B cell (primary cell): ENCODE measurements at regions not wholly inside any gene's neighbourhood (a gene's known extent, or its start where the extent isn't known, plus 50 kb on each side); places are given as distances from the start of the nearest gene placed in this dataset.

ENCODE experiments used
- ATAC-seq: fragments of 200-7000 bp; cut with Tn5 transposase; one replicate; pipeline ENCODE4 v1.10.0; 2021; ENCODE audit warnings: low read depth, mild to moderate bottlenecking, moderate number of reproducible peaks, moderate library complexity
- CTCF ChIA-PET: fragments of 350-600 bp; sonication (Branson Sonifier 250); formaldehyde crosslinking; loops from one replicate; lab custom pipeline; 2021; ENCODE audit warnings: antibody characterized with exemption, inconsistent platforms; lab: Charles Lee
- POLR2A ChIA-PET: fragments of 350-600 bp; sonication (Branson Sonifier 250); formaldehyde crosslinking; loops from one replicate; lab custom pipeline; 2021; ENCODE audit warnings: antibody characterized with exemption; lab: Charles Lee
- DNase-seq: peaks from one replicate; pipeline ENCODE4 v3.0.0; 2013
- H2AFZ ChIP-seq: 2 replicates; pipeline ENCODE4 v1.6.1; 2012; ENCODE audit warnings: mild to moderate bottlenecking, low read depth, low read length; ENCODE audit not compliant: insufficient read depth, poor library complexity, severe bottlenecking
- H3K27ac ChIP-seq, 2 donors: 1 replicate in 1 of 2; 2 replicates in 1 of 2; pipeline ENCODE4 v1.5.1; 2012 to 2013; ENCODE audit warnings: low read length in 2 of 2, mild to moderate bottlenecking in 2 of 2, moderate library complexity in 1 of 2
- H3K27me3 ChIP-seq, 4 experiments: fragments of 200-600 bp in 1 of 4; sonication (generic) in 1 of 4; replicated peaks in 1 of 4; 1 replicate in 2 of 4; 2 replicates in 2 of 4; pipeline versions ENCODE4 v1.6.1 to v1.7.0; 2013 to 2016; ENCODE audit warnings: low read length in 3 of 4, mild to moderate bottlenecking in 2 of 4, mixed read lengths in 1 of 4, moderate library complexity in 1 of 4; ENCODE audit not compliant: insufficient read depth in 4 of 4, control insufficient read depth in 3 of 4; ENCODE audit errors: control extremely low read depth in 1 of 4
- H3K36me3 ChIP-seq, 2 experiments: replicated peaks in 1 of 2; 1 replicate in 1 of 2; 2 replicates in 1 of 2; pipeline versions ENCODE4 v1.6.1 to v1.7.1; 2013; ENCODE audit warnings: low read length in 1 of 2; ENCODE audit not compliant: insufficient read depth in 2 of 2, control insufficient read depth in 1 of 2; ENCODE audit errors: control extremely low read depth in 1 of 2, extremely low read depth in 1 of 2
- H3K4me1 ChIP-seq, 2 donors: fragments of 200-600 bp in 1 of 2; sonication (generic) in 1 of 2; 1 replicate in 1 of 2; 2 replicates in 1 of 2; pipeline versions ENCODE4 v1.5.1 to v1.6.1; 2013 to 2017; ENCODE audit warnings: low read length in 2 of 2; ENCODE audit not compliant: control insufficient read depth in 2 of 2, insufficient read depth in 2 of 2
- H3K4me2 ChIP-seq: replicated peaks from 2 replicates; pipeline ENCODE3; 2012; ENCODE audit warnings: mild to moderate bottlenecking, low read depth, low read length; ENCODE audit not compliant: poor library complexity, severe bottlenecking
- H3K4me3 ChIP-seq, 5 experiments: fragments of 200-600 bp in 1 of 5; sonication (generic) in 1 of 5; 1 replicate in 3 of 5; 2 replicates in 2 of 5; pipeline versions ENCODE4 v1.5.1 to v1.7.0; 2011 to 2016; ENCODE audit warnings: low read length in 4 of 5, mild to moderate bottlenecking in 4 of 5, low read depth in 2 of 5, control low read depth in 1 of 5, moderate library complexity in 1 of 5; ENCODE audit not compliant: insufficient read depth in 1 of 5; ENCODE audit errors: control extremely low read depth in 1 of 5, extremely low read depth in 1 of 5
- H3K79me2 ChIP-seq: fragments of 200-600 bp; sonication (generic); one replicate; pipeline ENCODE4 v1.6.0; 2016; ENCODE audit warnings: low read length; ENCODE audit not compliant: control insufficient read depth, insufficient read depth
- H3K9ac ChIP-seq: fragments of 200-600 bp; sonication (generic); 2 replicates; pipeline ENCODE4 v1.6.1; 2017; ENCODE audit warnings: mild to moderate bottlenecking, low read length, moderate library complexity
- H3K9me3 ChIP-seq, 3 donors: one replicate each; pipeline versions ENCODE4 v1.6.1 to v1.7.1; 2013; ENCODE audit warnings: low read length in 2 of 3; ENCODE audit not compliant: control insufficient read depth in 2 of 3, insufficient read depth in 1 of 3; ENCODE audit errors: control extremely low read depth in 1 of 3
- H4K20me1 ChIP-seq: 2 replicates; pipeline ENCODE4 v1.6.0; 2012; ENCODE audit warnings: mild to moderate bottlenecking, low read length; ENCODE audit not compliant: insufficient read depth, control insufficient read depth, poor library complexity, severe bottlenecking
- H3K27ac Mint-ChIP-seq: one replicate; pipeline ENCODE4 v1.8.0; 2021; ENCODE audit warnings: mixed read lengths
- H3K27me3 Mint-ChIP-seq: one replicate; pipeline ENCODE4 v1.8.0; 2021; ENCODE audit warnings: mixed read lengths
- H3K4me1 Mint-ChIP-seq: one replicate; pipeline ENCODE4 v1.8.0; 2021; ENCODE audit warnings: mixed read lengths
- H3K4me3 Mint-ChIP-seq: one replicate; pipeline ENCODE4 v1.8.0; 2021; ENCODE audit warnings: mixed read lengths
- H3K9me3 Mint-ChIP-seq: one replicate; pipeline ENCODE4 v1.8.0; 2022; ENCODE audit warnings: mixed read lengths; ENCODE audit not compliant: insufficient read depth
- EZH2 ChIP-seq: IDR thresholded peaks from 2 replicates; pipeline ENCODE4 v1.6.1; 2012; ENCODE audit warnings: borderline replicate concordance, low read depth, mild to moderate bottlenecking, moderate library complexity, low read length; ENCODE audit not compliant: insufficient read depth, poor library complexity, severe bottlenecking
- WGBS: methylation state at CpG from one replicate; pipeline ENCODE4 v1.1.5; 2013; ENCODE audit warnings: missing lambda C conversion rate; ENCODE audit not compliant: insufficient coverage; 5-methylcytosine and 5-hydroxymethylcytosine counted together
- intact Hi-C: fragments of 100-400 bp; cut with micrococcal nuclease; formaldehyde crosslinking; loops from one replicate; pipeline ENCODE4 v1.10.0; 2022
- TF ChIP-seq, protein P1 (sequence below): fragments of 200-600 bp; IDR thresholded peaks from one replicate; pipeline ENCODE4 v1.8.0; 2022; ENCODE audit warnings: antibody characterized with exemption, mild to moderate bottlenecking

DNA sequence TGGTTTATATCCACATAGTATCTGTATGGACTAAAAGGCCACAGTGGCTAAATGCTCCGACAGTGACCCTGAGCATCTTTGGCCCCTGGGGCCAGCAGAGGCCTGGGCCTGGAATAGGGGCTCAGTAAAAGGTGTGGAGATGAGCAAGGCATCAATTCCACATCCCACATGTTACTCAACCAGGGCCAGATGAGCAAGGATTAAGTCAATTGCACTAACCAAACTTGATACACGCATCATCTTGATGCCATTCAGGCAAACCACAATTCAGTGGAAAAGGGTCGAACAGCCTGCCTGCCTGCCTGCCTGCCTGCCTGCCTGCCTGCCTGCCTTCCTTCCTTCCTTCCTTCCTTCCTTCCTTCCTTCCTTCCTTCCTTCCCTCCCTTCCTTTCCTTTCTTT, 53.5 kb upstream of the DNAJA2 start:
- Histone ChIP-seq H3K9me3 (no peaks in the 10 kb centered on the region), H3K4me2 (no peak overlapping the region), H3K27ac (no peak overlapping the region), H3K9ac (no peak overlapping the region), H3K79me2 (no peaks in the 10 kb centered on the region), H2AFZ (no peak overlapping the region), H3K27me3 (no peaks in the 10 kb centered on the region), H3K4me3 (no peak overlapping the region), H4K20me1 (no peaks in the 10 kb centered on the region), H3K36me3 (no peaks in the 10 kb centered on the region), H3K4me1 (peaks cover 0 to 4% of the 10 kb centered on the region in 2 donors)
- H3K4me1 Mint-ChIP-seq = peaks cover 4% of the 10 kb centered on the region
- TF ChIP-seq, protein P1, sequence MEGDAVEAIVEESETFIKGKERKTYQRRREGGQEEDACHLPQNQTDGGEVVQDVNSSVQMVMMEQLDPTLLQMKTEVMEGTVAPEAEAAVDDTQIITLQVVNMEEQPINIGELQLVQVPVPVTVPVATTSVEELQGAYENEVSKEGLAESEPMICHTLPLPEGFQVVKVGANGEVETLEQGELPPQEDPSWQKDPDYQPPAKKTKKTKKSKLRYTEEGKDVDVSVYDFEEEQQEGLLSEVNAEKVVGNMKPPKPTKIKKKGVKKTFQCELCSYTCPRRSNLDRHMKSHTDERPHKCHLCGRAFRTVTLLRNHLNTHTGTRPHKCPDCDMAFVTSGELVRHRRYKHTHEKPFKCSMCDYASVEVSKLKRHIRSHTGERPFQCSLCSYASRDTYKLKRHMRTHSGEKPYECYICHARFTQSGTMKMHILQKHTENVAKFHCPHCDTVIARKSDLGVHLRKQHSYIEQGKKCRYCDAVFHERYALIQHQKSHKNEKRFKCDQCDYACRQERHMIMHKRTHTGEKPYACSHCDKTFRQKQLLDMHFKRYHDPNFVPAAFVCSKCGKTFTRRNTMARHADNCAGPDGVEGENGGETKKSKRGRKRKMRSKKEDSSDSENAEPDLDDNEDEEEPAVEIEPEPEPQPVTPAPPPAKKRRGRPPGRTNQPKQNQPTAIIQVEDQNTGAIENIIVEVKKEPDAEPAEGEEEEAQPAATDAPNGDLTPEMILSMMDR = no peak
- TF ChIP-seq EZH2 = no peak
- intact Hi-C loops = no loop called here
- no peak overlapping the region for H3K4me3 Mint-ChIP-seq
- ATAC-seq (no peak), DNase-seq (no peak)
- 86% methylated on average over 2 of the region's 3 CpGs for WGBS
- no peaks in the 10 kb centered on the region for H3K9me3 Mint-ChIP-seq
- CTCF ChIA-PET = interaction anchor here (2.0 kb wide), 1 partner anchor 11 kb away, joined by 8 read pairs; no protein-coding TSS in a partner anchor
- H3K27ac Mint-ChIP-seq = no peak overlapping the region
- POLR2A ChIA-PET = no interaction called here
- H3K27me3 Mint-ChIP-seq = no peaks in the 10 kb centered on the region

- Mint-ChIP-seq H3K4me3 (no peak overlapping the region), H3K27ac (no peak overlapping the region), H3K9me3 (no peaks in the 10 kb centered on the region), H3K4me1 (peaks cover 4% of the 10 kb centered on the region), H3K27me3 (no peaks in the 10 kb centered on the region)
- no peak overlapping the region for H3K4me3 ChIP-seq
- no peak overlapping the region for H3K27ac ChIP-seq
- no peaks in the 10 kb centered on the region for H3K36me3 ChIP-seq
- no peak overlapping the region for H3K4me2 ChIP-seq
- ATAC-seq (no peak), DNase-seq (no peak)
- peaks cover 0 to 4% of the 10 kb centered on the region in 2 donors for H3K4me1 ChIP-seq
- POLR2A ChIA-PET = no interaction called here
- TF ChIP-seq, protein P1 = no peak
- TF ChIP-seq EZH2 = no peak
- no peaks in the 10 kb centered on the region for H3K79me2 ChIP-seq
- intact Hi-C loops = no loop called here
- H4K20me1 ChIP-seq = no peaks in the 10 kb centered on the region
- no peak overlapping the region for H3K9ac ChIP-seq
- no peaks in the 10 kb centered on the region for H3K9me3 ChIP-seq
- 94% methylated on average over 6 of the region's 7 CpGs for WGBS
- H3K27me3 ChIP-seq = no peaks in the 10 kb centered on the region
- H2AFZ ChIP-seq = no peak overlapping the region
- CTCF ChIA-PET = interaction anchor here (2.0 kb wide), 1 partner anchor 11 kb away, joined by 8 read pairs; no protein-coding TSS in a partner anchor
Observed at GRCh38 chr16:47026492-47026891, 53.0 kb upstream of the DNAJA2 start.
